GM23248 (cell line): ENCODE measurements at regions not wholly inside any gene's neighbourhood (a gene's known extent, or its start where the extent isn't known, plus 50 kb on each side); places are given as distances from the start of the nearest gene placed in this dataset.

Experiments
- EZH2 ChIP-seq: fragments of 200-600 bp; sonication (generic); IDR thresholded peaks from 2 replicates; pipeline ENCODE4 v1.6.1; 2018; ENCODE audit warnings: antibody characterized with exemption, mild to moderate bottlenecking; ENCODE audit not compliant: insufficient read depth, poor library complexity, severe bottlenecking
- EZH2phosphoT487 ChIP-seq: fragments of 200-600 bp; sonication (generic); IDR thresholded peaks from 2 replicates; pipeline ENCODE4 v1.6.1; 2018; ENCODE audit warnings: antibody characterized with exemption, moderate library complexity, mild to moderate bottlenecking, low read depth; ENCODE audit not compliant: insufficient read depth

- TF ChIP-seq EZH2phosphoT487 (no peak), EZH2 (no peak)
These were observed 359.1 kb downstream of the S1PR1 start for GRCh38 chr1:101595881-101596374.
